Astrocyte (in vitro differentiated cells and primary cell): ENCODE measurements at regions not wholly inside any gene's neighbourhood (a gene's known extent, or its start where the extent isn't known, plus 50 kb on each side); places are given as distances from the start of the nearest gene placed in this dataset.

ENCODE experiments used
- DNase-seq: peaks from one replicate; pipeline ENCODE4 v3.0.0-alpha.2; 2010; ENCODE audit warnings: low read depth
- FAIRE-seq: peaks from 2 replicates; lab custom pipeline; 2011; peaks lifted over from hg19 to GRCh38; lab: Jason Lieb, UNC
- H2AFZ ChIP-seq: 2 replicates; pipeline ENCODE4 v1.6.0; 2012; ENCODE audit warnings: low read depth, low read length, inconsistent platforms
- H3K27ac ChIP-seq: 2 replicates; pipeline ENCODE4 v1.5.1; 2011; ENCODE audit warnings: low read depth, low read length, inconsistent platforms
- H3K27me3 ChIP-seq: 2 replicates; pipeline ENCODE4 v1.6.0; 2011; ENCODE audit warnings: low read length, inconsistent platforms; ENCODE audit not compliant: insufficient read depth
- H3K36me3 ChIP-seq: 2 replicates; pipeline ENCODE4 v1.5.1; 2011; ENCODE audit warnings: low read length, inconsistent platforms; ENCODE audit not compliant: insufficient read depth
- H3K4me1 ChIP-seq: 2 replicates; pipeline ENCODE4 v1.5.1; 2011; ENCODE audit warnings: low read length, inconsistent platforms; ENCODE audit not compliant: insufficient read depth
- H3K4me2 ChIP-seq: 2 replicates; pipeline ENCODE4 v1.6.0; 2012; ENCODE audit warnings: low read length, inconsistent platforms
- H3K4me3 ChIP-seq: 2 replicates; pipeline ENCODE4 v1.5.1; 2011; ENCODE audit warnings: low read depth, mild to moderate bottlenecking, low read length, inconsistent platforms; ENCODE audit not compliant: insufficient read depth
- H3K79me2 ChIP-seq: 2 replicates; pipeline ENCODE4 v1.6.0; 2012; ENCODE audit warnings: mild to moderate bottlenecking, low read length, inconsistent platforms; ENCODE audit not compliant: insufficient read depth
- H3K9ac ChIP-seq: 2 replicates; pipeline ENCODE4 v1.6.0; 2012; ENCODE audit warnings: mild to moderate bottlenecking, low read length, inconsistent platforms
- H3K9me3 ChIP-seq: 2 replicates; pipeline ENCODE4 v1.5.1; 2012; ENCODE audit warnings: low read depth, mild to moderate bottlenecking, low read length, inconsistent platforms; ENCODE audit not compliant: insufficient read depth
- H4K20me1 ChIP-seq: 2 replicates; pipeline ENCODE4 v1.6.0; 2012; ENCODE audit warnings: low read length, inconsistent platforms; ENCODE audit not compliant: insufficient read depth
- H3K27ac Mint-ChIP-seq: one replicate; pipeline ENCODE4 v1.8.0; 2021; ENCODE audit warnings: mild to moderate bottlenecking, mixed read lengths; ENCODE audit not compliant: unreplicated experiment
- H3K27me3 Mint-ChIP-seq: one replicate; pipeline ENCODE4 v1.8.0; 2021; ENCODE audit warnings: low read depth, mixed read lengths; ENCODE audit not compliant: unreplicated experiment
- H3K36me3 Mint-ChIP-seq: one replicate; pipeline ENCODE4 v1.8.0; 2021; ENCODE audit warnings: low read depth, mixed read lengths; ENCODE audit not compliant: unreplicated experiment
- H3K4me1 Mint-ChIP-seq: one replicate; pipeline ENCODE4 v1.8.0; 2021; ENCODE audit warnings: low read depth, mixed read lengths; ENCODE audit not compliant: unreplicated experiment
- H3K4me3 Mint-ChIP-seq: one replicate; pipeline ENCODE4 v1.8.0; 2021; ENCODE audit warnings: mild to moderate bottlenecking, moderate library complexity, mixed read lengths; ENCODE audit not compliant: unreplicated experiment
- H3K9me3 Mint-ChIP-seq: one replicate; pipeline ENCODE4 v1.8.0; 2021; ENCODE audit warnings: mild to moderate bottlenecking, mixed read lengths; ENCODE audit not compliant: unreplicated experiment
- EZH2 ChIP-seq: IDR thresholded peaks from 2 replicates; pipeline ENCODE4 v1.6.1; 2012; ENCODE audit warnings: mild to moderate bottlenecking, low read length, inconsistent platforms; ENCODE audit not compliant: insufficient read depth
- TF ChIP-seq, protein P1 (sequence below): IDR thresholded peaks from 2 replicates; pipeline ENCODE4 v1.5.1; 2011; ENCODE audit warnings: low read depth, mild to moderate bottlenecking, inconsistent platforms, low read length, moderate library complexity; ENCODE audit not compliant: insufficient read depth

DNA sequence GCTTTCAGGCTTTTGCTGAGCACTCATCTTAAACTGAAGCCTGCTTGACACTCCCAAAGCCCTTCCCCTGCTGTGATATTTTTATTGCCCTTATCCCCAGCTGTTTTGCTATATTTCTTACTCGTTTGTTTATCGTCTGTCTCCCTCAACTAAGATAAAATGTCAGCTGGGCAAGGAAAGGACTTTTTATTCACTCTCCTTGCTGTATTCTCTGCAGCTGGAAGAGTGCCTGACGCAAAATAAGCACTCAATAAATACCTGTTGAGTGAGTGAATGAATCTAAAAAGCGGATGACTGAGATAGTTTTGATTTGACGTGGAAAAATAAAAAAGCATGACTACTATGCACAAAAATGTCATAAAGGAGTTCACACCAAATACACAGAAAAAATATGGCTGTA lies 84.8 kb upstream of the POMGNT2 start:
- Histone ChIP-seq H3K4me2 (peak overlapping the region; percentile 63), H3K9ac (peak overlapping the region; percentile 65), H4K20me1 (no peaks in the 10 kb centered on the region), H3K4me1 (peaks cover 6% of the 10 kb centered on the region), H3K9me3 (no peaks in the 10 kb centered on the region), H3K27me3 (no peaks in the 10 kb centered on the region), H3K4me3 (no peak overlapping the region), H2AFZ (no peak overlapping the region), H3K27ac (peak overlapping the region; percentile 82), H3K36me3 (no peaks in the 10 kb centered on the region), H3K79me2 (no peaks in the 10 kb centered on the region)
- Mint-ChIP-seq H3K36me3 (no peaks in the 10 kb centered on the region), H3K27ac (no peak overlapping the region), H3K9me3 (peaks cover 6% of the 10 kb centered on the region), H3K4me1 (peaks cover 8% of the 10 kb centered on the region), H3K4me3 (no peak overlapping the region), H3K27me3 (peaks cover 32% of the 10 kb centered on the region)
- TF ChIP-seq, protein P1, sequence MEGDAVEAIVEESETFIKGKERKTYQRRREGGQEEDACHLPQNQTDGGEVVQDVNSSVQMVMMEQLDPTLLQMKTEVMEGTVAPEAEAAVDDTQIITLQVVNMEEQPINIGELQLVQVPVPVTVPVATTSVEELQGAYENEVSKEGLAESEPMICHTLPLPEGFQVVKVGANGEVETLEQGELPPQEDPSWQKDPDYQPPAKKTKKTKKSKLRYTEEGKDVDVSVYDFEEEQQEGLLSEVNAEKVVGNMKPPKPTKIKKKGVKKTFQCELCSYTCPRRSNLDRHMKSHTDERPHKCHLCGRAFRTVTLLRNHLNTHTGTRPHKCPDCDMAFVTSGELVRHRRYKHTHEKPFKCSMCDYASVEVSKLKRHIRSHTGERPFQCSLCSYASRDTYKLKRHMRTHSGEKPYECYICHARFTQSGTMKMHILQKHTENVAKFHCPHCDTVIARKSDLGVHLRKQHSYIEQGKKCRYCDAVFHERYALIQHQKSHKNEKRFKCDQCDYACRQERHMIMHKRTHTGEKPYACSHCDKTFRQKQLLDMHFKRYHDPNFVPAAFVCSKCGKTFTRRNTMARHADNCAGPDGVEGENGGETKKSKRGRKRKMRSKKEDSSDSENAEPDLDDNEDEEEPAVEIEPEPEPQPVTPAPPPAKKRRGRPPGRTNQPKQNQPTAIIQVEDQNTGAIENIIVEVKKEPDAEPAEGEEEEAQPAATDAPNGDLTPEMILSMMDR: no peak
- no peak for TF ChIP-seq EZH2
- peak; percentile 35 for DNase-seq
- FAIRE-seq: no peak

DNA sequence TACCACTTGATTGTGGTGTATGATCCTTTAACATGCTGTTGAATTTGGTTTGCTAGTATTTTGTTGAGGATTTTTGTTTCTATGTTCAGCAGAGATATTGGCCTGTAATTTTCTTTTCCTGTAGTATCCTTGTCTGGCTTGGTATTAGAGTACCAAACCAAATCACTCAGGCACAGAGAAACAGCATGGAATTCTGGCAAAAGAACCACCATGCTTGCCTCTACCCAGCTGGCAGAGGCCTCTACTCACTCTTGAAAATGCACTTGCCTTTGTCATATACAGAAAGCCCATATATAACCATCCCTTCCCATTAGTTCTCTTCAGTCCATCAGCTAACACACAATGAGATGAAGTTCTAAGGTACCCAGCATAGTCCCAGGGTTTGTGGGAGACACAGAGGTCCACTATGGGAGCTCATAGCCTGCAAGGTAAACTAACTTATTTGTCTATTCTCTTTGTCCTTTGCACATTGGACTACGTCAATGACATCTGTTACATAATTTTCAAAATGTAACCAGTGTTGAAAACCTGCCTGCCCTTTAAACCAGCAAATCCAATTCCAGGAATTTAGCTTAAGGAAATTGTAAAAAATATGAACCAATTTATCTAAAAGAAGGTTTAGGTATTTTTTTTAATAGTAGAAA lies 82.1 kb upstream of the POMGNT2 start:
- no peaks in the 10 kb centered on the region for H3K27me3 ChIP-seq
- no peaks in the 10 kb centered on the region for H3K9me3 ChIP-seq
- H3K4me1 Mint-ChIP-seq: peaks cover 8% of the 10 kb centered on the region
- no peaks in the 10 kb centered on the region for H3K36me3 ChIP-seq
- H3K9me3 Mint-ChIP-seq: peaks cover 6% of the 10 kb centered on the region
- H2AFZ ChIP-seq: no peak overlapping the region
- no peaks in the 10 kb centered on the region for H3K79me2 ChIP-seq
- TF ChIP-seq, protein P1: no peak
- TF ChIP-seq EZH2: no peak
- H3K4me3 ChIP-seq: no peak overlapping the region
- H3K27ac ChIP-seq: no peak overlapping the region
- no peak overlapping the region for H3K27ac Mint-ChIP-seq
- H3K4me3 Mint-ChIP-seq: no peak overlapping the region
- H3K36me3 Mint-ChIP-seq: no peaks in the 10 kb centered on the region
- no peak for DNase-seq
- peaks cover 19% of the 10 kb centered on the region for H3K27me3 Mint-ChIP-seq
- no peak overlapping the region for H3K9ac ChIP-seq
- no peaks in the 10 kb centered on the region for H4K20me1 ChIP-seq
- no peak for FAIRE-seq
- peaks cover 6% of the 10 kb centered on the region for H3K4me1 ChIP-seq
- no peak overlapping the region for H3K4me2 ChIP-seq

DNA sequence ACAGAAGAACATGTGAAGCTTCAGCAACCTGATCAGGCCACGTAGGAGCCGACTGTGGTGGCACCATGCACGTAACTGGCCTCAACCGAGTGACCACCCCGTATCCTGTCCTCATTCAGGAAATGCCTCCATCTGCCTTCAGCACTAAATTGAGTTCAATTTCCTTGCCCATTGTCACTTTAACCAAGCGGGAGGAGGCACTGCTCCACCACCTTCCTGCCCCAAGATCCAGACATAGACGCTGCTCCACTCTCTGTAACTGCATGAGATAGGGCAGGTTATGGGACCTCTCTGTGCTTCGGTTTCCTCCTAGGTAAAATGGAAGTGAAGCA lies 80.1 kb upstream of the POMGNT2 start:
- no peaks in the 10 kb centered on the region for H3K9me3 ChIP-seq

More for the DNA sequence above, 80.1 kb upstream of the POMGNT2 start:
- H4K20me1 ChIP-seq: no peaks in the 10 kb centered on the region
- H3K36me3 Mint-ChIP-seq: no peaks in the 10 kb centered on the region
- peaks cover 6% of the 10 kb centered on the region for H3K9me3 Mint-ChIP-seq
- TF ChIP-seq, protein P1: no peak
- no peak for TF ChIP-seq EZH2
- no peak overlapping the region for H2AFZ ChIP-seq
- no peak overlapping the region for H3K4me2 ChIP-seq
- H3K27ac Mint-ChIP-seq: no peak overlapping the region
- FAIRE-seq: no peak
- no peak overlapping the region for H3K4me3 Mint-ChIP-seq
- H3K4me1 Mint-ChIP-seq: peaks cover under 1% of the 10 kb centered on the region
- no peaks in the 10 kb centered on the region for H3K79me2 ChIP-seq
- H3K9ac ChIP-seq: no peak overlapping the region
- H3K36me3 ChIP-seq: no peaks in the 10 kb centered on the region
- DNase-seq: no peak
- H3K4me1 ChIP-seq: peaks cover 6% of the 10 kb centered on the region
- H3K27me3 Mint-ChIP-seq: peaks cover 19% of the 10 kb centered on the region
- H3K4me3 ChIP-seq: no peak overlapping the region
- H3K27ac ChIP-seq: no peak overlapping the region
- no peaks in the 10 kb centered on the region for H3K27me3 ChIP-seq
